Stomach (tissue), 4 donors: ENCODE measurements at regions not wholly inside any gene's neighbourhood (a gene's known extent, or its start where the extent isn't known, plus 50 kb on each side); places are given as distances from the start of the nearest gene placed in this dataset.

ENCODE experiments used
- CTCF ChIP-seq, 7 experiments: fragments of 450-650 bp in 4 of 7; fragments of 200-600 bp in 3 of 7; sonication (generic) in 3 of 7; IDR thresholded peaks; one replicate each; pipeline ENCODE4 v1.5.1; 2016 to 2019; ENCODE audit warnings: antibody characterized with exemption in 7 of 7, control low read depth in 2 of 7, mild to moderate bottlenecking in 1 of 7
- POLR2A ChIP-seq, 4 donors: fragments of 450-650 bp; IDR thresholded peaks; one replicate each; pipeline ENCODE4 v1.6.1; 2016; ENCODE audit warnings: antibody characterized with exemption in 4 of 4, control low read depth in 2 of 4, mild to moderate bottlenecking in 1 of 4, moderate library complexity in 1 of 4
- POLR2AphosphoS5 ChIP-seq, 3 donors: sonication (generic); formaldehyde crosslinking; IDR thresholded peaks; one replicate each; pipeline ENCODE4 v1.6.1; 2016; ENCODE audit warnings: antibody characterized with exemption in 3 of 3

- no peak for TF ChIP-seq CTCF (IDR thresholded peaks at IDR 0.05)
- no peak for TF ChIP-seq POLR2AphosphoS5 (IDR thresholded peaks at IDR 0.05)
- no peak for TF ChIP-seq POLR2A (IDR thresholded peaks at IDR 0.05)
These were observed 307.2 kb downstream of the NSG2 start for GRCh38 chr5:174352681-174353080.
